ENCODE measurements at regions not wholly inside any gene's neighbourhood (a gene's known extent, or its start where the extent isn't known, plus 50 kb on each side); places are given as distances from the start of the nearest gene placed in this dataset.

- H3K27ac ChIP-seq (ENCODE audit: low read depth, low read length) = no peak overlapping the region
- H3F3A ChIP-seq (ENCODE audit: insufficient read depth) = no peaks in the 10 kb centered on the region
- no peaks in the 10 kb centered on the region for H3K9me2 ChIP-seq (replicated peaks; ENCODE audit: insufficient read depth, low read length)
- TF ChIP-seq EZH2phosphoT487 (conservative IDR thresholded peaks at IDR 0.05; ENCODE audit: low read length) = no peak
- TF ChIP-seq, protein P1, sequence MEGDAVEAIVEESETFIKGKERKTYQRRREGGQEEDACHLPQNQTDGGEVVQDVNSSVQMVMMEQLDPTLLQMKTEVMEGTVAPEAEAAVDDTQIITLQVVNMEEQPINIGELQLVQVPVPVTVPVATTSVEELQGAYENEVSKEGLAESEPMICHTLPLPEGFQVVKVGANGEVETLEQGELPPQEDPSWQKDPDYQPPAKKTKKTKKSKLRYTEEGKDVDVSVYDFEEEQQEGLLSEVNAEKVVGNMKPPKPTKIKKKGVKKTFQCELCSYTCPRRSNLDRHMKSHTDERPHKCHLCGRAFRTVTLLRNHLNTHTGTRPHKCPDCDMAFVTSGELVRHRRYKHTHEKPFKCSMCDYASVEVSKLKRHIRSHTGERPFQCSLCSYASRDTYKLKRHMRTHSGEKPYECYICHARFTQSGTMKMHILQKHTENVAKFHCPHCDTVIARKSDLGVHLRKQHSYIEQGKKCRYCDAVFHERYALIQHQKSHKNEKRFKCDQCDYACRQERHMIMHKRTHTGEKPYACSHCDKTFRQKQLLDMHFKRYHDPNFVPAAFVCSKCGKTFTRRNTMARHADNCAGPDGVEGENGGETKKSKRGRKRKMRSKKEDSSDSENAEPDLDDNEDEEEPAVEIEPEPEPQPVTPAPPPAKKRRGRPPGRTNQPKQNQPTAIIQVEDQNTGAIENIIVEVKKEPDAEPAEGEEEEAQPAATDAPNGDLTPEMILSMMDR (IDR thresholded peaks at IDR 0.05; ENCODE audit: insufficient read depth, low read length, poor library complexity, severe bottlenecking) = no peak
- no peak overlapping the region for H2AFZ ChIP-seq (ENCODE audit: low read depth, low read length, severe bottlenecking)
- no peak overlapping the region for H3K4me2 ChIP-seq (ENCODE audit: low read depth, low read length, poor library complexity, severe bottlenecking)
- no peaks in the 10 kb centered on the region for H4K20me1 ChIP-seq (ENCODE audit: low read depth, low read length)
- H3K27me3 ChIP-seq (ENCODE audit: low read length) = no peaks in the 10 kb centered on the region
- no peaks in the 10 kb centered on the region for H3K36me3 ChIP-seq (ENCODE audit: low read length)
- H3K9ac ChIP-seq (ENCODE audit: low read length) = no peak overlapping the region
- no peak overlapping the region for H3K4me3 ChIP-seq (ENCODE audit: insufficient read depth, low read length, poor library complexity, severe bottlenecking)
- no peaks in the 10 kb centered on the region for H3K9me3 ChIP-seq (ENCODE audit: insufficient read depth, low read length)
- no peaks in the 10 kb centered on the region for H3K79me2 ChIP-seq (ENCODE audit: insufficient read depth, low read length)
These were observed 328.2 kb upstream of the CDH7 start for GRCh38 chr18:65422544-65423136.

DNA sequence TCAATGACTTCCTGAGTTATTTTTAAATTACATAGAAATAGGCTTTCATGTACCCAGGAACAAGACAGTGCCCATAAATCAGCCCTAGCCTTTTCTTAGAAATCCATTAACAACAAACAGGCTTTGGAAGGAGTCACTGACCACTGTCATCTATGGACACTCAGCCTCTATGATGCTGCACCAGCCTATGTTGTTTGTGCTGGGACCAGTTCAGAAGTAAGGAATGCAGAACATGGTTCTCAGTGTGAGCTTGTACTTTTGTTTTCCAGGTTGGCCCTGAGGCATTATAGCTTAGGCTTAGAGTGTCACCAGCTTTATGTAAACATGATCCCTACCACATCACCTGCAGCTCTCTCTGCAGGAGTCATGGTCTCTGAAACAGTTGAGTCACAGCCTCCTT, 335.7 kb upstream of the CDH7 start:
- Histone ChIP-seq H3F3A (ENCODE audit: insufficient read depth) (no peaks in the 10 kb centered on the region), H3K27ac (ENCODE audit: low read depth, low read length) (no peak overlapping the region), H3K79me2 (ENCODE audit: insufficient read depth, low read length) (no peaks in the 10 kb centered on the region), H3K4me3 (ENCODE audit: insufficient read depth, low read length, poor library complexity, severe bottlenecking) (no peak overlapping the region), H4K20me1 (ENCODE audit: low read depth, low read length) (no peaks in the 10 kb centered on the region), H3K9me3 (ENCODE audit: insufficient read depth, low read length) (no peaks in the 10 kb centered on the region), H3K27me3 (ENCODE audit: low read length) (no peaks in the 10 kb centered on the region), H3K4me2 (ENCODE audit: low read depth, low read length, poor library complexity, severe bottlenecking) (no peak overlapping the region), H3K36me3 (ENCODE audit: low read length) (no peaks in the 10 kb centered on the region), H2AFZ (ENCODE audit: low read depth, low read length, severe bottlenecking) (no peak overlapping the region), H3K9ac (ENCODE audit: low read length) (no peak overlapping the region), H3K9me2 (replicated peaks; ENCODE audit: insufficient read depth, low read length) (no peaks in the 10 kb centered on the region)
- no peak for TF ChIP-seq EZH2phosphoT487 (conservative IDR thresholded peaks at IDR 0.05; ENCODE audit: low read length)
- TF ChIP-seq, protein P1 (IDR thresholded peaks at IDR 0.05; ENCODE audit: insufficient read depth, low read length, poor library complexity, severe bottlenecking) = no peak

DNA sequence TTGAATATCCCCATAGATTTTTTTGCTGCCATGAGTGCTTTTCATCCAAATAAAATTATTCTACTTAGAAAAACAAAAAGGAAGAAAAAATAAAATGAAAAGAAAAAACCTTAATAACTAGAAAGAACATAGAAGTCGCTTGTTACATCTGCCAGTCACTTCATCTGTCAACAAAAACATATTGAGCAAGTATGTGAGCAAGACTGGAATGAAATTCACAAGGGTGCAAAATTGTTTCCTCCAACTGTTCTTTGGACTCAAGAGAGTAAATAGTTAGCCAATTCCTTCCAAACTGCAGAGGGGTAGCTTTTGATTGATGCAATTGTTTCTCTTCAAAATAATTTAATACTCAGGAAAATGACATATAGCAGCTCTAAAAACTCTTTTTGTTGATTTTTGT, 336.3 kb upstream of the CDH7 start:
- Histone ChIP-seq H3K9me2 (replicated peaks; ENCODE audit: insufficient read depth, low read length) (no peaks in the 10 kb centered on the region), H3K79me2 (ENCODE audit: insufficient read depth, low read length) (no peaks in the 10 kb centered on the region), H3F3A (ENCODE audit: insufficient read depth) (no peaks in the 10 kb centered on the region), H2AFZ (ENCODE audit: low read depth, low read length, severe bottlenecking) (no peak overlapping the region), H3K4me2 (ENCODE audit: low read depth, low read length, poor library complexity, severe bottlenecking) (no peak overlapping the region), H3K9ac (ENCODE audit: low read length) (no peak overlapping the region), H3K36me3 (ENCODE audit: low read length) (no peaks in the 10 kb centered on the region), H3K27ac (ENCODE audit: low read depth, low read length) (no peak overlapping the region), H3K4me3 (ENCODE audit: insufficient read depth, low read length, poor library complexity, severe bottlenecking) (no peak overlapping the region), H4K20me1 (ENCODE audit: low read depth, low read length) (no peaks in the 10 kb centered on the region), H3K27me3 (ENCODE audit: low read length) (no peaks in the 10 kb centered on the region), H3K9me3 (ENCODE audit: insufficient read depth, low read length) (no peaks in the 10 kb centered on the region)
- TF ChIP-seq EZH2phosphoT487 (conservative IDR thresholded peaks at IDR 0.05; ENCODE audit: low read length) = no peak
- TF ChIP-seq, protein P1 (IDR thresholded peaks at IDR 0.05; ENCODE audit: insufficient read depth, low read length, poor library complexity, severe bottlenecking) = no peak

Measured in SU-DHL-6 (cell line).